SK-N-SH treated with all-trans-retinoic acid at 6 μM for 48 hours (cell line): ENCODE measurements at regions not wholly inside any gene's neighbourhood (a gene's known extent, or its start where the extent isn't known, plus 50 kb on each side); places are given as distances from the start of the nearest gene placed in this dataset.
"Not testable (repeated sequence)": the region's sequence is repeated elsewhere in the genome, so short reads cannot be mapped to it uniquely, and the experiment has no call there.

Experiments used
- ATAC-seq: fragments of 200-7000 bp; cut with Tn5 transposase; 3 replicates; pipeline ENCODE4 v1.9.1; 2020; ENCODE audit warnings: mild to moderate bottlenecking, moderate library complexity
- ARNTL ChIP-seq: fragments of 450-650 bp; formaldehyde crosslinking; IDR thresholded peaks from 2 replicates; pipeline ENCODE4 v1.5.0; 2020; ENCODE audit warnings: low read depth, mild to moderate bottlenecking, moderate library complexity, borderline replicate concordance
- BACH2 ChIP-seq: fragments of 250-450 bp; sonication (Bioruptor Pico); IDR thresholded peaks from 2 replicates; pipeline ENCODE4 v1.9.0; 2021; ENCODE audit warnings: mild to moderate bottlenecking, borderline replicate concordance
- CSDC2 ChIP-seq: fragments of 250-450 bp; sonication (Bioruptor Pico); IDR thresholded peaks from 2 replicates; pipeline ENCODE4 v1.5.0; 2020; ENCODE audit warnings: mild to moderate bottlenecking, moderate library complexity
- ESRRG ChIP-seq: fragments of 250-450 bp; sonication (Bioruptor Pico); IDR thresholded peaks from 2 replicates; pipeline ENCODE4 v1.6.1; 2021; ENCODE audit warnings: mild to moderate bottlenecking
- PPARA ChIP-seq: fragments of 250-450 bp; sonication (Bioruptor Pico); IDR thresholded peaks from 2 replicates; pipeline ENCODE4 v1.5.0; 2020; ENCODE audit warnings: mild to moderate bottlenecking, borderline replicate concordance
- SNAI2 ChIP-seq: fragments of 250-450 bp; sonication (Bioruptor Pico); IDR thresholded peaks from 2 replicates; pipeline ENCODE4 v1.5.0; 2020; ENCODE audit warnings: mild to moderate bottlenecking, moderate library complexity
- TCF4 ChIP-seq: fragments of 250-450 bp; sonication (Bioruptor Pico); IDR thresholded peaks from 2 replicates; pipeline ENCODE4 v1.8.0; 2021; ENCODE audit warnings: mild to moderate bottlenecking, moderate library complexity, borderline replicate concordance
- TOX ChIP-seq: fragments of 250-450 bp; sonication (Bioruptor Pico); IDR thresholded peaks from 2 replicates; pipeline ENCODE4 v1.8.0; 2021; ENCODE audit warnings: mild to moderate bottlenecking, moderate library complexity, borderline replicate concordance
- ZC3H10 ChIP-seq: fragments of 250-450 bp; sonication (Bioruptor Pico); IDR thresholded peaks from 2 replicates; pipeline ENCODE4 v1.5.1; 2021; ENCODE audit warnings: mild to moderate bottlenecking, moderate library complexity
- ZNF565 ChIP-seq: fragments of 450-650 bp; formaldehyde crosslinking; conservative IDR thresholded peaks from 2 replicates; pipeline ENCODE4 v1.5.0; 2020; ENCODE audit warnings: low read depth, mild to moderate bottlenecking, moderate library complexity
- ZNF70 ChIP-seq: fragments of 450-650 bp; formaldehyde crosslinking; IDR thresholded peaks from 2 replicates; pipeline ENCODE4 v1.5.0; 2020; ENCODE audit warnings: mild to moderate bottlenecking, moderate library complexity
- ZNF8 ChIP-seq: fragments of 450-650 bp; formaldehyde crosslinking; IDR thresholded peaks from 2 replicates; pipeline ENCODE4 v1.5.0; 2020; ENCODE audit warnings: mild to moderate bottlenecking, moderate library complexity
- TF ChIP-seq, protein P1 (sequence below): fragments of 250-450 bp; sonication (Bioruptor Pico); IDR thresholded peaks from 2 replicates; pipeline ENCODE4 v1.8.0; 2020; ENCODE audit warnings: mild to moderate bottlenecking, moderate library complexity, borderline replicate concordance
- TF ChIP-seq, protein P2 (sequence below): fragments of 250-450 bp; sonication (Bioruptor Pico); IDR thresholded peaks from 2 replicates; pipeline ENCODE4 v1.8.0; 2021; ENCODE audit warnings: low read depth, mild to moderate bottlenecking, moderate library complexity, borderline replicate concordance
- TF ChIP-seq, protein P3 (sequence below): fragments of 250-450 bp; sonication (Bioruptor Pico); IDR thresholded peaks from 2 replicates; pipeline ENCODE4 v1.5.0; 2020; ENCODE audit warnings: mild to moderate bottlenecking, moderate library complexity

DNA sequence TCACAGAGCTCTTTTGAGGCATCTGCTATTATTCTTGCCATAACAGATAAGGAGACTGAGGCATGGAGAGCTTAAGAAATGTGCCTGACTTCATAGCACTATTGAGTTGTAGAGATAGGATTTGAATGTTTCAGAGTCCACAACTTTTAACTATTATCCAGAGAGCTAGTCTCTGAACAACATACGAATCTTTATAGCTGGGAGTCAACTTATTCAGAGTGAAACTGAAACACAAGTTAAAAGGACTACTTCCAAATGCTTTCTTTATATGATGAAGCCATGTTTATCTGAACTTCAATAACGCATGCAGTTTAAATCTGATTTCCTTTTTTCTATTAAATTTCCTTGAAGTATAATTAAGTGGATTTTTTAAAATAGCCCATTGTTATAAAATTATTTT, 268.8 kb downstream of the IKZF2 start (continued):
- TF ChIP-seq CSDC2 (CRISPR knock-in tag) (no peak), TCF4 (CRISPR knock-in tag) (no peak), ZNF565 (no peak), TOX (no peak)
- TF ChIP-seq, protein P1, sequence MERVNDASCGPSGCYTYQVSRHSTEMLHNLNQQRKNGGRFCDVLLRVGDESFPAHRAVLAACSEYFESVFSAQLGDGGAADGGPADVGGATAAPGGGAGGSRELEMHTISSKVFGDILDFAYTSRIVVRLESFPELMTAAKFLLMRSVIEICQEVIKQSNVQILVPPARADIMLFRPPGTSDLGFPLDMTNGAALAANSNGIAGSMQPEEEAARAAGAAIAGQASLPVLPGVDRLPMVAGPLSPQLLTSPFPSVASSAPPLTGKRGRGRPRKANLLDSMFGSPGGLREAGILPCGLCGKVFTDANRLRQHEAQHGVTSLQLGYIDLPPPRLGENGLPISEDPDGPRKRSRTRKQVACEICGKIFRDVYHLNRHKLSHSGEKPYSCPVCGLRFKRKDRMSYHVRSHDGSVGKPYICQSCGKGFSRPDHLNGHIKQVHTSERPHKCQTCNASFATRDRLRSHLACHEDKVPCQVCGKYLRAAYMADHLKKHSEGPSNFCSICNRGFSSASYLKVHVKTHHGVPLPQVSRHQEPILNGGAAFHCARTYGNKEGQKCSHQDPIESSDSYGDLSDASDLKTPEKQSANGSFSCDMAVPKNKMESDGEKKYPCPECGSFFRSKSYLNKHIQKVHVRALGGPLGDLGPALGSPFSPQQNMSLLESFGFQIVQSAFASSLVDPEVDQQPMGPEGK (CRISPR knock-in tag): no peak

DNA sequence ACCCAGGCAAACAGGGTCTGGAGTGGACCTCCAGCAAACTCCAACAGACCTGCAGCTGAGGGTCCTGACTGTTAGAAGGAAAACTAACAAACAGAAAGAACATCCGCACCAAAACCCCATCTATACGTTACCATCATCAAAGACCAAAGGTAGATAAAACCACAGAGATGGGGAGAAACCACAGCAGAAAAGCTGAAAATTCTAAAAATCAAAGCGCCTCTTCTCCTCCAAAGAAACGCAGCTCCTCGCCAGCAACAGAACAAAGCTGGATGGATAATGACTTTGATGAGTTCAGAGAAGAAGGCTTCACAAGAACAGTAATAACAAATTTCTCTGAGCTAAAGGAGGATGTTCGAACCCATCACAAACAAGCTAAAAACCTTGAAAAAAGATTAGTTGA, 274.9 kb downstream of the IKZF2 start:
- not testable (repeated sequence) for ATAC-seq

DNA sequence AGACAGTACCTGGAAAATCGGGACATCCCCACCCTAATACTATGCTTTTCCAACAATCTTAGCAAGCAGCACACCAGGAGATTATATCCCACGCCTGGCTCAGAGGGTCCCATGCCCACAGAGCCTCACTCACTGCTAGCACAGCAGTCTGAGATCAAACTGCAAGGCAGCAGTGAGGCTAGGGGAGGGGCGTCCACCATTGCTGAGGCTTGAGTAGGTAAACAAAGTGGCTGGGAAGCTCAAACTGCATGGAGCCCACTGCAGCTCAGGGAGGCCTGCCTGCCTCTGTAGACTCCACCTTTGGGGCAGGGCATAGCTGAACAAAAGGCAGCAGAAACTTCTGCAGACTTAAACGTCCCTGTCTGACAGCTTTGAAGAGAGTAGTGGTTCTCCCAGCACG, 275.5 kb downstream of the IKZF2 start:
- not testable (repeated sequence) for ATAC-seq

DNA sequence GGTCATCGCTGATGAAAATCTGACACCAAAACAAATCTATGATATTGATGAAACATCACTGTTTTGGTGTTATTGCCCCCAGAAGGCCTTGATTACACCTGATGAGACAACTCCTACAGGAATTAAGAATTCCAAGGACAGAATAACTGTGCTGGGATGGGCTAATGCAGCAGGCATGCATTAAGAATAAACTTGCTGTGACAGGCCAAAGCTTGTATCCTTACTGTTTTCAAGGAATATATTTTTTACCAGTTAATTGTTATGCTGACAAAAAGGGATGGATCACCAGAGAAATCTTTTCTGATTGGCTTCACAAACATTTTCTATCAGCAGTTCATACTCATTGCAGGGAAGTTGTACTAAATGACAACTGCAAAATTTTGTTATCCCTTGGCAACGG, 278.2 kb downstream of the IKZF2 start:
- TF ChIP-seq, protein P2, sequence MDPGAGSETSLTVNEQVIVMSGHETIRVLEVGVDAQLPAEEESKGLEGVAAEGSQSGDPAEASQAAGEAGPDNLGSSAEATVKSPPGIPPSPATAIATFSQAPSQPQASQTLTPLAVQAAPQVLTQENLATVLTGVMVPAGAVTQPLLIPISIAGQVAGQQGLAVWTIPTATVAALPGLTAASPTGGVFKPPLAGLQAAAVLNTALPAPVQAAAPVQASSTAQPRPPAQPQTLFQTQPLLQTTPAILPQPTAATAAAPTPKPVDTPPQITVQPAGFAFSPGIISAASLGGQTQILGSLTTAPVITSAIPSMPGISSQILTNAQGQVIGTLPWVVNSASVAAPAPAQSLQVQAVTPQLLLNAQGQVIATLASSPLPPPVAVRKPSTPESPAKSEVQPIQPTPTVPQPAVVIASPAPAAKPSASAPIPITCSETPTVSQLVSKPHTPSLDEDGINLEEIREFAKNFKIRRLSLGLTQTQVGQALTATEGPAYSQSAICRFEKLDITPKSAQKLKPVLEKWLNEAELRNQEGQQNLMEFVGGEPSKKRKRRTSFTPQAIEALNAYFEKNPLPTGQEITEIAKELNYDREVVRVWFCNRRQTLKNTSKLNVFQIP (CRISPR knock-in tag): no peak
- no peak for TF ChIP-seq ZC3H10 (CRISPR knock-in tag)
- TF ChIP-seq ZNF70 (CRISPR knock-in tag): no peak
- ATAC-seq: no peak

DNA sequence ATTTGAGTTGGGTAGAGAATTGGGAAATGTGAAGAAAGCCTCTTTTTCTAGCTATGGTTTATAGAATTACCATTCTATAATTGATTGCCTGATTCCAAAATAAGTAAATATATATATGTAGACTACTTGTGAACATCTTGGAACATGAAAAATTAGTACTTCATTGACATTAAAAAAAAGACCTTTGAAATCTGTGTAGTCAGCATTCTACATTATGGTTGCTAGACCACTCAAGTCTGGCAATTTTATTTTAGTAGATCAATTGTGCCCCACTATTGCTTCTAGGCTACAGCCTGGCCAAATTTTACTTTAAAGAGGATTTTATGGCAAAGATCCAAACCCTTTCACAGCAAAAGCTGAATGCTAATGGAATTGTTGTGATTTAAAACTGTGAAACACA, 279.8 kb downstream of the IKZF2 start:
- ATAC-seq: no peak
- no peak for TF ChIP-seq TOX
- no peak for TF ChIP-seq TCF4 (CRISPR knock-in tag)
- TF ChIP-seq ZC3H10 (CRISPR knock-in tag): no peak
- TF ChIP-seq ZNF565: no peak
- TF ChIP-seq, protein P2 (CRISPR knock-in tag): no peak
- TF ChIP-seq SNAI2 (CRISPR knock-in tag): no peak
- no peak for TF ChIP-seq ZNF8 (CRISPR knock-in tag)
- TF ChIP-seq, all 23 proteins: peak for 0

DNA sequence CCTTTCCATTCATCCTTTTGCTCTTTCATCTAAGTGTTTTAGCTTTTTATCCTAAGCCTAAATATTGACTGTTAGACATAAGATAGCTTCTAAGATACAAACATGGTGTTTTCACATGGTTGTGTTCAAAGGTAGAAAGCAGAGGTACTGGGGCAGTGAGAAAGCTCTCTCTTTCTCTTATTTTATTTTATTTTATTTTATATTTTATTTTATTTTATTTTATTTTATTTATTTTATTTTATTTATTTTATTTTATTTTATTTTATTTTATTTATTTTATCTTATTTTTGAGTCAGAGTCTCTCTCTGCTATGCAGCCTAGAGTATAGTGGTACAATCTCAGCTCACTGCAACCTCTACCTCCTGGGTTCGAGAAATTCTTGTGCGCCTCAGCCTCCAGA, 287.2 kb downstream of the IKZF2 start:
- no peak for TF ChIP-seq PPARA (CRISPR knock-in tag)
- TF ChIP-seq ZNF8 (CRISPR knock-in tag): no peak
- no peak for TF ChIP-seq BACH2 (CRISPR knock-in tag)
- TF ChIP-seq TOX: no peak
- TF ChIP-seq, protein P3, sequence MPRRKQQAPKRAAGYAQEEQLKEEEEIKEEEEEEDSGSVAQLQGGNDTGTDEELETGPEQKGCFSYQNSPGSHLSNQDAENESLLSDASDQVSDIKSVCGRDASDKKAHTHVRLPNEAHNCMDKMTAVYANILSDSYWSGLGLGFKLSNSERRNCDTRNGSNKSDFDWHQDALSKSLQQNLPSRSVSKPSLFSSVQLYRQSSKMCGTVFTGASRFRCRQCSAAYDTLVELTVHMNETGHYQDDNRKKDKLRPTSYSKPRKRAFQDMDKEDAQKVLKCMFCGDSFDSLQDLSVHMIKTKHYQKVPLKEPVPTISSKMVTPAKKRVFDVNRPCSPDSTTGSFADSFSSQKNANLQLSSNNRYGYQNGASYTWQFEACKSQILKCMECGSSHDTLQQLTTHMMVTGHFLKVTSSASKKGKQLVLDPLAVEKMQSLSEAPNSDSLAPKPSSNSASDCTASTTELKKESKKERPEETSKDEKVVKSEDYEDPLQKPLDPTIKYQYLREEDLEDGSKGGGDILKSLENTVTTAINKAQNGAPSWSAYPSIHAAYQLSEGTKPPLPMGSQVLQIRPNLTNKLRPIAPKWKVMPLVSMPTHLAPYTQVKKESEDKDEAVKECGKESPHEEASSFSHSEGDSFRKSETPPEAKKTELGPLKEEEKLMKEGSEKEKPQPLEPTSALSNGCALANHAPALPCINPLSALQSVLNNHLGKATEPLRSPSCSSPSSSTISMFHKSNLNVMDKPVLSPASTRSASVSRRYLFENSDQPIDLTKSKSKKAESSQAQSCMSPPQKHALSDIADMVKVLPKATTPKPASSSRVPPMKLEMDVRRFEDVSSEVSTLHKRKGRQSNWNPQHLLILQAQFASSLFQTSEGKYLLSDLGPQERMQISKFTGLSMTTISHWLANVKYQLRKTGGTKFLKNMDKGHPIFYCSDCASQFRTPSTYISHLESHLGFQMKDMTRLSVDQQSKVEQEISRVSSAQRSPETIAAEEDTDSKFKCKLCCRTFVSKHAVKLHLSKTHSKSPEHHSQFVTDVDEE (CRISPR knock-in tag): no peak
- TF ChIP-seq ESRRG (CRISPR knock-in tag): no peak
- TF ChIP-seq, protein P1 (CRISPR knock-in tag): no peak
- TF ChIP-seq ARNTL (CRISPR knock-in tag): no peak
- TF ChIP-seq SNAI2 (CRISPR knock-in tag): no peak
- TF ChIP-seq, all 23 proteins: peak for 0
- no peak for ATAC-seq
